EL (cell line): ENCODE measurements at regions not wholly inside any gene's neighbourhood (a gene's known extent, or its start where the extent isn't known, plus 50 kb on each side); places are given as distances from the start of the nearest gene placed in this dataset.
"Not testable (repeated sequence)": the region's sequence is repeated elsewhere in the genome, so short reads cannot be mapped to it uniquely, and the experiment has no call there.

Experiments used
- DNase-seq: peaks from one replicate; pipeline ENCODE4 v3.0.0-alpha.2; 2016

DNA sequence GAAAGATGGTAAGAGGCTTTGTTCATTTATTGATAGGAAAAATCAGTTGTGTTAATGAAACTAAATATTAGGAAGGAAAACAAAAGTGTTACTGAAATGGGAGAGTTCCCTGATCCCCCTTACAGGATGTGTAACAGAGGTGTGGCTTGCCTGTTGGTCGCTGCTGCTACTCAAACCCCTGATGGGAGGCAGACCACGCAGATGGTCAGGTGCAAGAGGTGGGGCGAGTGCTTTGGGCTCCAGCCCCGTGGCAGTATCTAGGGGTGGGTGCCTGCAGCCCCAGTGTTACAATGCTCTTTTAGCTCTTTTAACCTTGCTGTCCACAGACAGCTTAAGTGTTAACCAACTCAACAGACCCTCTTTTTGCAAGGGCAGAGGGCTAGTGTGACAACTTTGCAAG, 319.6 kb upstream of the DCN start:
- no peak for DNase-seq

- no peak for DNase-seq
These were observed 313.7 kb upstream of the DCN start for GRCh38 chr12:91496337-91496736.

GRCh38 chr12:91493308-91493707, 310.7 kb upstream of the DCN start:
- no peak for DNase-seq

- DNase-seq = no peak
These were observed 310.0 kb upstream of the DCN start for GRCh38 chr12:91492648-91493047.

GRCh38 chr12:91490667-91491311, 308.2 kb upstream of the DCN start:
- no peak for DNase-seq

DNA sequence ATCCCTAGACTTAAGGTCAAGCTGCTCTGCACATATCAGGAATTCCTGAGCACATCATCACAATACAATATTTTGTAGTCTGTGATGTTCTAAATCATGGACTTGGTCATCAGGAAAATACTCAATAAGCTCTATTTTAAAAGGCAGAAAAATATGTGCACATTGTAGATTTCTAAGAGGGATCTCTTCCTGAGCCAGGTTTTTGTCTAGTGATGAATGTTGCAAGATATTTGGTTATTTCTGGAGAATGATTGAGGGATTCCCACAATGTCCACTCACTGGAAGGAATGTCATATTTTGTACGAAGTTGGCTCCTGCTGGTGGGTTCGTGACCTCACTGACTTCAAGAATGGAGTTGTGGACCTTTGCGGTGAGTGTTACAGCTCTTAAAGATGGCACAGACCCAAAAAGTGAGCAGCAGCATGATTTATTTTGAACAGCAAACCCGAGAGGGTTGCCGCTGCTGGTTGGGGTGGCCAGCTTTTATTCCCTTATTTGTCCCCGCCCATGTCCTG, 300.9 kb upstream of the DCN start:
- DNase-seq = no peak

DNA sequence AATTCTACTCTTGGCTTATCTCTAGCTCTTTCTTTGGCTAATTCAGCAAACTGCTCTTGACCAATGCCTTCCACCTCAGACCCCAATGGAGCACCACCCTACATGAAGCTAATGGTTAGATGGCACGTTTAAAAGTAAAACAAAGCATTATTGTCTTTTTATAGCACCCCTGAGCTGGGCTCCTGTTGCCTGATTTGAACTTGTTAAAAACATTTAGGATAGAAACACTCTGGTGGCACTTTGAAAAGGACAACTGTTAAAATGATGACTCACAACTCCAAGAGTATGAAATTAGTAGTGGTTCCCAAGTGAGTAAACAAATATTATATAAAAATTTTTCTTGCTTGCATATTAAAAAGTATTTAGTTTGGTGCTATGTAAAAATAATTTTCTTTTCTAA, 299.6 kb upstream of the DCN start:
- DNase-seq = no peak

GRCh38 chr12:91478500-91478899, 295.9 kb upstream of the DCN start:
- no peak for DNase-seq

- DNase-seq = no peak
These were observed 285.1 kb upstream of the DCN start for GRCh38 chr12:91467686-91468085.

DNA sequence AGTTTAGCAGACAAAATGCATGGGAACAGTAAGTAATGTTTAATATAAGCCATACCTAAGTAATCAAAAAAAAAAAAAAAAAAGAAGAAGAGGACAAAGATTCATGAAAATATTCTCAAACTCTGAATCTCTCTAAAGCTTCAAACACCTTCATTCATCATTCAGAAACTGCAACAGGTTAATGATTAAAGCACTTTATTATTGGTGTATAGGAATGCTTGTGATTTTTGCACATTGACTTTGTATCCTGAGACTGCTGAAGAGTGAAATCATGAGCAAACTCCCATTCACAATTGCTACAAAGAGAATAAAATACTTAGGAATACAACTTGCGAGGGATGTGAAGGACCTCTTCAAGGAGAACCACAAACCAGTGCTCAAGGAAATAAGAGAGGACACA, 278.4 kb upstream of the DCN start:
- no peak for DNase-seq

GRCh38 chr12:91460469-91460868, 277.9 kb upstream of the DCN start:
- no peak for DNase-seq

GRCh38 chr12:91455321-91455720, 272.7 kb upstream of the DCN start:
- no peak for DNase-seq

- DNase-seq = no peak
These were observed 271.6 kb upstream of the DCN start for GRCh38 chr12:91454179-91454578.

DNA sequence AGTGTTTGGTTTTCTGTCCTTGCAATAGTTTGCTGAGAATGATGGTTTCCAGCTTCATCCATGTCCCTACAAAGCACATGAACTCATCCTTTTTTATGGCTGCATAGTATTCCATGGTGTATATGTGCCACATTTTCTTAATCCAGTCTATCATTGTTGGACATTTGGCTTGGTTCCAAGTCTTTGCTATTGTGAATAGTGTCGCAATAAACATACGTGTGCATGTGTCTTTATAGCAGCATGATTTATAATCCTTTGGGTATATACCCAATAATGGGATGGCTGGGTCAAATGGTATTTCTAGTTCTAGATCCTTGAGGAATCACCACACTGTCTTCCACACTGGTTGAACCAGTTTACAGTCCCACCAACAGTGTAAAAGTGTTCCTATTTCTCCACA, 269.8 kb upstream of the DCN start:
- DNase-seq = not testable (repeated sequence)

DNA sequence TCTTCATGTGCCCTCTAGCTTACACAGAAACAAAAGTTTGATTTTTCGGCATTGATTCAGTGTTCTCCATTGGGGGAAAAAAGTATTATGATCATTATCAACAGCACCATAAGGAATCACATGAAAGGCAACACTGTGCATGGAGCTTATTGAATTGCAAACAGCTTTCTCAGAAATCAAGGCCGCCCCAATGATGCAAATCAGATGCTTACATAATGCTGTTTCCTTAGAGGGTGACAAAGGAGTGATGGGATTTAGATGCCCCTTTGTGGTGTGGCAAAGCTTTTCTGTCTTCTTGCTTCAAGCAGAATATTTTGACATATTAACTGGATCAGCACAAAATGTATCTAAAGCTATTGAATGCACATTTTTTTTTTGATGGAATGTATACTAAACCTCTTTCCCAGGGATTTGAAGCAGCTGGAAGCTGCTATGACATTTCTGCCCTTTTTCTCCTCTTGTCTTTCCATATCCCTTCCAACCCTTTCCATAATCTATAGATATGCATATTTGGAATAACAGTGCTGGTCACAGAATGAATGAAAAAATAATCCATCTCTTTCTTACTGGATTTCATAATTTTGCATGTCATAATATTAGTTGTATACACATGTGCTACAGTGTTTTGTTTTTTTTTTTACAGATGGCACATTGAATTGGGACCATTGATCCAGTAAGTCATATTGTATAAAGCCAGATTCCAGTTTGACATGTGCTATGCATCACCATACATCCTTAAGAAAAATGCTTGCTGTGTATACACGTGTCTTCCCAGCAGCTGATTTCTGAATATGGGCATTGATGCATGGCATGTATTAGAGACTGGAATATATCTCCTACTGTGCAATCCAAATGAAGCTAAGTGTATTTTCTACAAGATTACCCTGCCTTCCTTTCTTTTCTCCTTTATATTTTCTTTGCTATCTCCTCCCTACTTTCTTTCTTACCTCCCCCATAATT, 259.7 kb upstream of the DCN start:
- no peak for DNase-seq

DNA sequence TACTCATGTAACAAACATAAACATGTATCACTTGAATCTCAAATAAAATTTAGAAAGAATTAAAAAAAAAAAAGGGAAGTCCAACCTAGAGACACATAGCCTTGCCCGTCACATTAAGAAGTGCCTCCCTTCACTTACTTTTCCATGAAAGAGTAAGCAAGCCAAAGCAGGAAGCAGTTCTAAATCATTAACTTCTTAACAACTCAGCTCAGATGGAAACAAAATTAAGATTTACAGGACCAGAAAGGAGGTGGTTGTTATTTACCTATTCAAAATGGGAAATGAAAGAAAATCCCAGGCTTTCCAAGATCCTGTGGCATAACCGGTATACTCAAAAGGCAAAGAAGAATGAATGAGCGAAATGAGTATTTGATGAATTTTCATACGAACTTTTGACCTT, 258.6 kb upstream of the DCN start:
- no peak for DNase-seq

GRCh38 chr12:91434081-91434480, 251.5 kb upstream of the DCN start:
- no peak for DNase-seq

GRCh38 chr12:91432755-91433154, 250.1 kb upstream of the DCN start:
- no peak for DNase-seq

DNA sequence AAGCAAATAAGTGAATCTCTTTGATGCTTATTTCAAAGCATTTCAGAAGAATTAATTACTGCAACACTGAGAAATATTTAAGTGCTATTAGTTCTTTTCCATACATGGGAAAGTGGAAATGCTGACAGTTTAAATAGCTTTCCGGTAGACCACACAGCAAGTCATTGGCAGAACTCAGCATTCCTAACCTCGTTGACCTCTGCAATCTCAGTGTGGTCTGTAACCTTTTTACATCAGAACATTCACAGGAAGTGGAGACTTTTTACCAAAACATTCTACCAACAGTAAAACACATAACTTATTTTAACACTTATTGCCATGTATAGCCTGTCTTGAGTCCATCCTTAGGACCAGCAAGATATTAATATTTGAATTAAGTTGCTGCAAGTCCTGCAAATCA, 249.5 kb upstream of the DCN start:
- DNase-seq = peak; percentile 10

DNA sequence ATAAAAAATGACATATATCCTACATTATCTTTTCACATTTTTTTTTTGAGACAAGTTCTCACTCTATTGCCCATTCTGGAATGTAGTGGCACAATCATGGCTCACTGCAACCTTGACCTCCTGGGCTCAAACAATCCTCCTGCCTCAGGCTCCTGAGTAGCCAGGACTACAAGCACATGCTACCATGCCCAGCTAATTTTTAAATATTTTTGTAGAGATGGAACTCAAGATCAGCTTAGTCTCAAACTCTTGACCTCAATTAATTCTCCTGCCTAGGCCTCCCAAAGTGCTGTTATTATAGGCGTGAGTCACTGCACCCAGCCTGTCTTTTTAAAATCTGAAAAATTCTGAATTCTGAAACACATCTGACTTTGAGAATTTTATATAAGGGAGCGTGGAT, 241.9 kb upstream of the DCN start:
- no peak for DNase-seq

DNA sequence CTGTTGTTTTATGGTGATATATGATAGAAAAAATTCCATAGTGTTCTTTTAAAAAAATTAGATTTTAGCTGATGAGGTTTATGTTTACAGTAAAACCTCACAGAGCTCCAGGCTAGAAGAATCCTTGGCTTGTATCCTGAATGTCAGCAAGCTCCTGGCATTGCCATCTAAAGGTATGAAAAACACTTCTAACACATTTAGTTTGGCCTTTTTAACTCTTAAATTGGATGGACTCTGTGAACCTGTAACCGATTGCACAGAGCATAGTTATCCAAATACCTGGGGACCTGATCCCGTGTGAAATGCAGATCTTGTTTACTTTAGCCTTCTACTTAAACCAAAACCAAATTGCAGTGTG, 241.1 kb upstream of the DCN start:
- no peak for DNase-seq

- DNase-seq = no peak
These were observed 240.4 kb upstream of the DCN start for GRCh38 chr12:91422811-91423692.

GRCh38 chr12:91422127-91422526, 239.5 kb upstream of the DCN start:
- DNase-seq = no peak
